SK-N-MC (cell line): ENCODE measurements at regions not wholly inside any gene's neighbourhood (a gene's known extent, or its start where the extent isn't known, plus 50 kb on each side); places are given as distances from the start of the nearest gene placed in this dataset.

Experiments
- EZH2 ChIP-seq: fragments of 200-600 bp; sonication (generic); IDR thresholded peaks from one replicate; pipeline ENCODE4 v1.6.1; 2017; ENCODE audit warnings: antibody characterized with exemption
- POLR2AphosphoS5 ChIP-seq: IDR thresholded peaks from 2 replicates; pipeline ENCODE4 v1.6.1; 2012; ENCODE audit warnings: mild to moderate bottlenecking, low read depth, low read length, borderline replicate concordance

DNA sequence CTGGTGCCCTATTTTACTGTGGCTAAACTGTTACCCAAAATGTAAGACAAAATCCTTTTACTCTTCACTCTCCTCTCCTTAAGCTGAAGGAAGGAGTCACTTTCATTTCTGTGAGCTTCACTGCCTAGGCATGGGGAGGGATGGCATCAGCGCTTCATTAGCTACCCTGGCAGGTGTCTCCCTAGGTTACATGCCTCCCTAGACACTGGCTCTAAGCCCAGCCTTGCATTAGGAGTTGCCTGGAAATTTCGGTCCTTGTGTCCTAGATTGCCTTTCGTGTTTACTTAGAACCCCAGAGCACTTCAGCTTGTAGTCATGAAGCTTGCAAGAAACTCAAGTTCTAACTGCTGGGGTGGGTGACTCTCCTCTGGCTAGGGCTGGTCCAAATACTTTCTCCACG lies 520.5 kb upstream of the STXBP6 start:
- TF ChIP-seq POLR2AphosphoS5: no peak
- no peak for TF ChIP-seq EZH2
